ENCODE measurements at regions not wholly inside any gene's neighbourhood (a gene's known extent, or its start where the extent isn't known, plus 50 kb on each side); places are given as distances from the start of the nearest gene placed in this dataset.
"Not testable (repeated sequence)": the region's sequence is repeated elsewhere in the genome, so short reads cannot be mapped to it uniquely, and the experiment has no call there.

GRCh38 chr10:108319434-108320222 lies 1155.1 kb upstream of the SORCS1 start:
- 71 to 76% methylated on average over 6 of the region's 6 CpGs for WGBS, 2 donors
- Histone ChIP-seq H3K4me3 (ENCODE audit: low read depth in 1 of 2, low read length in 2 of 2) (no peak overlapping the region), H3K9me3 (ENCODE audit: control insufficient read depth in 2 of 2, insufficient read depth in 1 of 2, low read depth in 1 of 2, low read length in 1 of 2) (no peaks in the 10 kb centered on the region), H3K4me1 (ENCODE audit: control insufficient read depth in 2 of 2, insufficient read depth in 2 of 2, low read length in 1 of 2) (no peaks in the 10 kb centered on the region), H3K27me3 (ENCODE audit: control insufficient read depth in 1 of 2, insufficient read depth in 2 of 2, low read length in 2 of 2) (no peaks in the 10 kb centered on the region), H3K36me3 (ENCODE audit: control insufficient read depth in 2 of 2, insufficient read depth in 2 of 2, low read length in 1 of 2) (no peaks in the 10 kb centered on the region), H3K27ac (ENCODE audit: low read depth in 2 of 2, low read length in 1 of 2) (no peak overlapping the region)

- H3K36me3 ChIP-seq (ENCODE audit: control insufficient read depth in 2 of 2, insufficient read depth in 2 of 2, low read length in 1 of 2); H3K27me3 ChIP-seq (ENCODE audit: control insufficient read depth in 1 of 2, insufficient read depth in 2 of 2, low read length in 2 of 2); H3K4me3 ChIP-seq (ENCODE audit: low read depth in 1 of 2, low read length in 2 of 2); H3K27ac ChIP-seq (ENCODE audit: low read depth in 2 of 2, low read length in 1 of 2); H3K9me3 ChIP-seq (ENCODE audit: control insufficient read depth in 2 of 2, insufficient read depth in 1 of 2, low read depth in 1 of 2, low read length in 1 of 2); H3K4me1 ChIP-seq (ENCODE audit: control insufficient read depth in 2 of 2, insufficient read depth in 2 of 2, low read length in 1 of 2): not testable (repeated sequence)
- 57 to 66% methylated on average over 10 to 20 of the region's 25 CpGs for whole genome bisulfite sequencing, 2 donors
Observed at GRCh38 chr10:108315636-108316035, 1151.1 kb upstream of the SORCS1 start.

DNA sequence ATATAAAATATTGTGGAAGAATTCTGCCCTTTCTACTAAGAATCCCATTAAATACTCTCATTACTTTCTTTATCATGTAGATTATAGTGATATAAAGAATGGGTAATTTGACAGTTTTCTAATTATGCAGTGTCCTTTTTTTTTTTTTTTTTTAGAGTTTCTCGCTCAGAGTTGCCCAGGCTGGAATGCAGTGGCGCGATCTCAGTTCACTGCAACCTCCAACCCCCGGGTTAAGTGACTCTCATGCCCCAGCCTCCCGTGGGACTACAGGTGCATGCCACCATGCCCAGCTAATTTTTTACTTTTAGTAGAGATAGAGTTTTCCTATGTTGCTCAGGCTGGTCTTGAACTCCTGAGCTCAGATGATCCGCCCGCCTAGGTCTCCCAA lies 1143.4 kb upstream of the SORCS1 start:
- no peaks in the 10 kb centered on the region for H3K4me1 ChIP-seq (ENCODE audit: control insufficient read depth in 2 of 2, insufficient read depth in 2 of 2, low read length in 1 of 2)
- no peak overlapping the region for H3K27ac ChIP-seq (ENCODE audit: low read depth in 2 of 2, low read length in 1 of 2)
- no peaks in the 10 kb centered on the region for H3K36me3 ChIP-seq (ENCODE audit: control insufficient read depth in 2 of 2, insufficient read depth in 2 of 2, low read length in 1 of 2)
- H3K27me3 ChIP-seq (ENCODE audit: control insufficient read depth in 1 of 2, insufficient read depth in 2 of 2, low read length in 2 of 2) = no peaks in the 10 kb centered on the region
- no peaks in the 10 kb centered on the region for H3K9me3 ChIP-seq (ENCODE audit: control insufficient read depth in 2 of 2, insufficient read depth in 1 of 2, low read depth in 1 of 2, low read length in 1 of 2)
- no peak overlapping the region for H3K4me3 ChIP-seq (ENCODE audit: low read depth in 1 of 2, low read length in 2 of 2)
- WGBS, 2 donors = 82 to 92% methylated on average over 7 of the region's 7 CpGs

GRCh38 chr10:108307250-108307924 lies 1142.9 kb upstream of the SORCS1 start:
- Histone ChIP-seq H3K9me3 (ENCODE audit: control insufficient read depth in 2 of 2, insufficient read depth in 1 of 2, low read depth in 1 of 2, low read length in 1 of 2) (no peaks in the 10 kb centered on the region), H3K27me3 (ENCODE audit: control insufficient read depth in 1 of 2, insufficient read depth in 2 of 2, low read length in 2 of 2) (no peaks in the 10 kb centered on the region), H3K4me1 (ENCODE audit: control insufficient read depth in 2 of 2, insufficient read depth in 2 of 2, low read length in 1 of 2) (no peaks in the 10 kb centered on the region), H3K4me3 (ENCODE audit: low read depth in 1 of 2, low read length in 2 of 2) (no peak overlapping the region), H3K36me3 (ENCODE audit: control insufficient read depth in 2 of 2, insufficient read depth in 2 of 2, low read length in 1 of 2) (no peaks in the 10 kb centered on the region), H3K27ac (ENCODE audit: low read depth in 2 of 2, low read length in 1 of 2) (no peak overlapping the region)

DNA sequence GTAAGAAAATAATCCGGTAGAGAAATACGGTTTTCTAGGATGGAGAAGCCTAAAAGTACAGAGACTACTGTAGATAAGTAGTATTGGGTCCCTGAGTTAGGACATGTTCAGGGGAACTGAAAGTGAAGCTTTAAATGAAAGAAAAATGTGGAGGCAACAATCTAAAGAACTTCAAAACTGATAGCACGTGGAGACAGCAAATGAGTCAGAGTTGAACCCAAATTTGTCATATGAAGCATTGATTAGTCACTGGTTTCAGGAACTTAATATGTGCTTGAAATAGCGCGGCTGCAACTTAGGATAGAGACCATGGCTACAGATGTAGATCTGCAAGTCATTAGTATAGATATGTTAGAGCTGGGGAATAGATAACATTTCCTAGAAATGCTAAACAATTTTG lies 1138.6 kb upstream of the SORCS1 start:
- Histone ChIP-seq H3K36me3 (ENCODE audit: control insufficient read depth in 2 of 2, insufficient read depth in 2 of 2, low read length in 1 of 2) (no peaks in the 10 kb centered on the region), H3K27ac (ENCODE audit: low read depth in 2 of 2, low read length in 1 of 2) (no peak overlapping the region), H3K27me3 (ENCODE audit: control insufficient read depth in 1 of 2, insufficient read depth in 2 of 2, low read length in 2 of 2) (no peaks in the 10 kb centered on the region), H3K9me3 (ENCODE audit: control insufficient read depth in 2 of 2, insufficient read depth in 1 of 2, low read depth in 1 of 2, low read length in 1 of 2) (no peaks in the 10 kb centered on the region), H3K4me1 (ENCODE audit: control insufficient read depth in 2 of 2, insufficient read depth in 2 of 2, low read length in 1 of 2) (no peaks in the 10 kb centered on the region), H3K4me3 (ENCODE audit: low read depth in 1 of 2, low read length in 2 of 2) (no peak overlapping the region)
- WGBS, 2 donors = 79 to 86% methylated on average over 5 of the region's 5 CpGs

DNA sequence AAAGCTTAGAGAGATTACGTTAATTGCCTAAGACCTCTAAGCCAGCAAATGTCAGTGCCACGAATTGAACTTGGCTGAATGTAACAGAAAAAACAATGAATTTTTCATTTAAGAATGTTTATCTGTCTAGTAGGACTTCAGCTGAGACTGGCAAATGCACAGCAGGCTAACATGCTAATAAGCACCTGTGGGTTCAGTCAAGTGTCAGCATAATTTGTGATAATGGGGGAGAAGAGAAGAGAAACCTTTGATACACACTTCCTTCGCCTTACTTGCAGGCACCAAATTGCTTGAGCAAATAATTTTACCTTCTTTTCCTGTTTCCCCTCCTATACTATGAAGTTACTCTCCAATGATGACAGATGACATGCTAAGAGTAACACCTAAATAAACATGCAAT lies 1136.5 kb upstream of the SORCS1 start:
- WGBS, 2 donors = 39 to 61% methylated on average over 3 of the region's 3 CpGs
- H3K27ac ChIP-seq (ENCODE audit: low read depth in 2 of 2, low read length in 1 of 2) = no peak overlapping the region
- H3K36me3 ChIP-seq (ENCODE audit: control insufficient read depth in 2 of 2, insufficient read depth in 2 of 2, low read length in 1 of 2) = no peaks in the 10 kb centered on the region
- no peaks in the 10 kb centered on the region for H3K4me1 ChIP-seq (ENCODE audit: control insufficient read depth in 2 of 2, insufficient read depth in 2 of 2, low read length in 1 of 2)
- H3K27me3 ChIP-seq (ENCODE audit: control insufficient read depth in 1 of 2, insufficient read depth in 2 of 2, low read length in 2 of 2) = no peaks in the 10 kb centered on the region
- no peaks in the 10 kb centered on the region for H3K9me3 ChIP-seq (ENCODE audit: control insufficient read depth in 2 of 2, insufficient read depth in 1 of 2, low read depth in 1 of 2, low read length in 1 of 2)
- H3K4me3 ChIP-seq (ENCODE audit: low read depth in 1 of 2, low read length in 2 of 2) = no peak overlapping the region

- H3K4me1 ChIP-seq (ENCODE audit: control insufficient read depth in 2 of 2, insufficient read depth in 2 of 2, low read length in 1 of 2) = no peaks in the 10 kb centered on the region
- H3K9me3 ChIP-seq (ENCODE audit: control insufficient read depth in 2 of 2, insufficient read depth in 1 of 2, low read depth in 1 of 2, low read length in 1 of 2) = no peaks in the 10 kb centered on the region
- WGBS, 2 donors = 71 to 81% methylated on average over 4 of the region's 4 CpGs
Observed at GRCh38 chr10:108290823-108291222, 1126.3 kb upstream of the SORCS1 start.

GRCh38 chr10:108275895-108276685 lies 1111.6 kb upstream of the SORCS1 start:
- Histone ChIP-seq H3K4me1 (ENCODE audit: control insufficient read depth in 2 of 2, insufficient read depth in 2 of 2, low read length in 1 of 2) (no peaks in the 10 kb centered on the region), H3K4me3 (ENCODE audit: low read depth in 1 of 2, low read length in 2 of 2) (no peak overlapping the region), H3K27ac (ENCODE audit: low read depth in 2 of 2, low read length in 1 of 2) (no peak overlapping the region), H3K9me3 (ENCODE audit: control insufficient read depth in 2 of 2, insufficient read depth in 1 of 2, low read depth in 1 of 2, low read length in 1 of 2) (peaks cover 0 to 4% of the 10 kb centered on the region in 2 donors), H3K27me3 (ENCODE audit: control insufficient read depth in 1 of 2, insufficient read depth in 2 of 2, low read length in 2 of 2) (no peaks in the 10 kb centered on the region), H3K36me3 (ENCODE audit: control insufficient read depth in 2 of 2, insufficient read depth in 2 of 2, low read length in 1 of 2) (no peaks in the 10 kb centered on the region)
- 38 to 50% methylated on average over 5 of the region's 5 CpGs for WGBS, 2 donors

More at GRCh38 chr10:108290823-108291222, 1126.3 kb upstream of the SORCS1 start:
- no peak overlapping the region for H3K4me3 ChIP-seq (ENCODE audit: low read depth in 1 of 2, low read length in 2 of 2)
- H3K36me3 ChIP-seq (ENCODE audit: control insufficient read depth in 2 of 2, insufficient read depth in 2 of 2, low read length in 1 of 2) = no peaks in the 10 kb centered on the region
- no peak overlapping the region for H3K27ac ChIP-seq (ENCODE audit: low read depth in 2 of 2, low read length in 1 of 2)
- no peaks in the 10 kb centered on the region for H3K27me3 ChIP-seq (ENCODE audit: control insufficient read depth in 1 of 2, insufficient read depth in 2 of 2, low read length in 2 of 2)

DNA sequence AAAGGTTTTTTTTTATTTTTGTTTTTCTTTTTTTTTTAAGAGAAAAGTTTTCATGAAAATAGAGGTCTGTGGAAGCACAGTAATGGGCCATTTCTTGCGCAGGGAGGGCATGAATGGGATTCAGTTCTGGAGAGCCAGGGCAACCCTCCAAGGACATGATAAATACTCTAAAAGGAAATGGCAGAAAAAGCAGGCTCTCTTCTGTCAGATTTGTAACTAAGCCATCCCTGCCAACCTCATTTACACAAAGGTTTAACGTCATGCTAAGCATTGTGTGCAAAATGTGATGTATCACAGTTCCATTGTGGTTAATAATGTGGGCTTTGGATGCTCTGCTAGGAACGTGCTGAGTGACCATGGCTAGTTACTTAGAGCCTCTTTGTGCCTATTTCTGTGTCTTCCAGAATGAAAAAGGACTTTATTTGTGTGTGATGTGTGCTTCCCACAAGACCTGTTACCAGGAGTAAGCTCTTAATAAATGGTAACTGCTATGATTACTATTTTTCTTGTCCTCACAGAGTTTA lies 1095.9 kb upstream of the SORCS1 start:
- H3K9me3 ChIP-seq (ENCODE audit: control insufficient read depth in 2 of 2, insufficient read depth in 1 of 2, low read depth in 1 of 2, low read length in 1 of 2) = no peaks in the 10 kb centered on the region
- no peaks in the 10 kb centered on the region for H3K4me1 ChIP-seq (ENCODE audit: control insufficient read depth in 2 of 2, insufficient read depth in 2 of 2, low read length in 1 of 2)
- no peak overlapping the region for H3K4me3 ChIP-seq (ENCODE audit: low read depth in 1 of 2, low read length in 2 of 2)
- H3K27me3 ChIP-seq (ENCODE audit: control insufficient read depth in 1 of 2, insufficient read depth in 2 of 2, low read length in 2 of 2) = no peaks in the 10 kb centered on the region
- 43 to 46% methylated on average over 3 of the region's 3 CpGs for WGBS, 2 donors
- H3K27ac ChIP-seq (ENCODE audit: low read depth in 2 of 2, low read length in 1 of 2) = no peak overlapping the region
- no peaks in the 10 kb centered on the region for H3K36me3 ChIP-seq (ENCODE audit: control insufficient read depth in 2 of 2, insufficient read depth in 2 of 2, low read length in 1 of 2)
